ENCODE measurements at regions not wholly inside any gene's neighbourhood (a gene's known extent, or its start where the extent isn't known, plus 50 kb on each side); places are given as distances from the start of the nearest gene placed in this dataset.
"Not testable (repeated sequence)": the region's sequence is repeated elsewhere in the genome, so short reads cannot be mapped to it uniquely, and the experiment has no call there.

DNA sequence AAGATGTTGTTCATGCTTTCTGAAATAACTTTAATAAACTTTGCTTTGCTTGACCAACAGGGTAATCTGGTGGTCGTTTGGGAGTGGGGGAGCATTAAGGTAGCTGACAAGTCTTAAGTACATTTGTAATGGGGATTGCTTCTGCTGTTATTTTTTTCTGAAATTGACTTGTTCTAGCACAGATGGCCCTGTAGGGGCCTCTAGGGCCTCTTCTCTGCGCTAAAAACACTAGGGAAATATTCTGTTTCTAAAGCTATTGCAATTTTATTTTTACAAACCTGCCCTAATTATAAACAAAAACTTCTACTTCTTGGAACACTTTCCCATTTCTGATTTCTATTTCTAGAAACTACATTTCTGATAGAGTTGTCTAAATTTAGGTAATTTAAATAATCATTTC, 191.3 kb upstream of the KCNJ3 start:
- DNase-seq = no peak

DNA sequence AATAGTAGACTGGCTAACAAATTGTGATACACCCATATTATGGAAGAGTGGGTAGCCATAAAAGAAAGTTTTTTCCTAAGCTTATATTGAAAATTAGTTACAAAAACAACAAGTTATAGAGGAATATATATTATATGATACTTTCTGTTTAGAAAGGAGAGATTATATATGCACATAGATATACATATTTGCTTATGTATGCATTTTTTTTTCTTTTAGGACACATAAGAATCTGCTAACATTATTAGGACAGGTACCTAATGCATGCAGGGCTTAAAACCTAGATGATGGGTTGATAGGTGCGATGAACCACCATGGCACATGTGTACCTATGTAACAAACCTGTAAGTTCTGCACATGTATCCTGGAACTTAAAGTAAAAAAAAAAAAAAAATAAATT, 179.6 kb upstream of the KCNJ3 start:
- no peak for DNase-seq

DNA sequence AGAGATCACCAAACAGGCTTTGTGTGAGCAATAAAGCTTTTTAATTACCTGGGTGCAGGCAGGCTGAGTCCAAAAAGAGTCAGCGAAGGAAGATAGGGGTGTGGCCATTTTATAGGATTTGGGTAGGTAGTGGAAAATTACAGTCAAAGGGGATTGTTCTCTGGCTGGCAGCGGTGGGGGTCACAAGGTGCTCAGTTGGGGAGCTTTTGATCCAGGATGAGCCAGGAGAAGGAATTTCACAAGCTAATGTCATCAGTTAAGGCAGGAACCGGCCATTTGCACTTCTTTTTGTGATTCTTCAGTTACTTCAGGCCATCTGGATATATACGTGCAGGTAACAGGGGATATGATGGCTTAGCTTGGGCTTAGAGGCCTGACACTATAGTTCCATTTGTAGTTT, 177.5 kb upstream of the KCNJ3 start:
- DNase-seq = not testable (repeated sequence)

DNA sequence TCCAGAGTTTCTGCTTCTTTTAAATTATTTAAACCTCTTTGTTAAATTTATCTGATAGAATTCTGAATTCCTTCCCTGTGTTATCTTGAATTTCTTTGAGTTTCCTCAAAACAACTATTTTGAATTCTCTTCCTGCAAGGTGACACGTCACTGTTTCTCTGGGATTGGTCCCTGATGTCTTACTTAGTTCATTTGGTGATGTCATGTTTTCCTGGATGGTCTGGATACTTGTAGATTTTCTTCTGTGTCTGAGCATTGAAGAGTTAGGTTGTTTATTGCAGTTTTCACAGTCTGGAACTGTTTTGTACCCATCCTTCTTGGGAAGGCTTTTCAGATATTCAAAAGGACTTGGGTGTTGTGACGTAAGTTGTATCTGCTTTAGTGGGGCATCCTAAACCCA, 172.3 kb upstream of the KCNJ3 start:
- DNase-seq = no peak

DNA sequence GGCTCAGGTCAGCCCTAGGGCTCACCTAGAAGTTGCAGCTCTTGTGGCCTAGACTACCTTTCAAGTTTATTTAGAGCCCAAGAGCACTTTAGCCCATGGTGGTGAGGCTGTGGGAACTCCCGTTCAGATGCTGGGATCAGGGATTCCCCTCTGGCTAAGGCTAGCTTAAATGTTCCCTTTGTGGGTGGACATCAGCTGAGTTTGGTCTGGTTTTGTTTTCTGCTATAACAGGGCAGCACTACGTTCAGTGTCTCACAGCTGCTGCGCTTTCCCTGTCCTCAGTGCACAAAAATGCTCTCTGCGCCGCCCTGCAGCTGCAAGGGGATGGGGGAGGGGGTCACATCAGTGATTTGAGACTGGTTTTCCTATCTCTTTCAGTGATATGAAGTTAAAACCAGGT, 170.5 kb upstream of the KCNJ3 start:
- DNase-seq = no peak

DNA sequence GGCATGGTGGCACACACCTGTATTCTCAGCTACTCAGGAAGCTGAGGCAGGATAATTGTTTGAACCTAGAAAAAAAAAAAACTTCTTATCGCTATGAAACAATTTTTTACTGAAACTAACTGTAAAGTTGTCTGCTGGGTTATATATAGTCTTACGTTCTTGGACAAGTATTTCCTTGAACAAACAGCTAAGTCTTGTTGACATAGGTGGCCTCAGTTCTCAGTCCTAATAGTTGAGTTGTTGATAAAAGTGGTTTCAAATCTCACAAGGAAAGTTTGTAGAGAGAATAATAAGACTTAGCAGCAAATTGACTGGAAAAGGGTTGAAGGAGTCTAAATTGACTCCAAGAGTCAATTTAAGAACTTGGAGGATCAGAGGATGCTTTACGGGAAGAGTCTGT, 166.5 kb upstream of the KCNJ3 start:
- DNase-seq = no peak

DNA sequence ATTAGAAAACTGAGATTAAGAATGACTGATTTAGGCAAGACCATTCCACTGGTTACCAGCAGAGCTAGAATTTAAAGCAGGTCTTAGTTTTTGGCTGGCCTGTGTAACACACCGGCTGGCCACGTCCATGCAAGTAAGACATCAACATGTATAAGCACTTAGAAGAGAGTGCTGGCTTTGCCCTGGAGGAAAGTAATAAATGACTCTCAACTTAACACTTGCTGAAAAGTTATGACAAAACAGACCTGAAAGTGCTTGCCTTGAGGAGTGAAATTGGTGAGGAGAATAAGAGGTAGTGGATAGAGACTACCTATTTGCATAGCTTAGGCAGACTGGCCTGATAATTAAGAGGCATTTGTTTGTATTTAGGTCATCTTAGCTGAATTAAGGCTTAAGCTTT, 165.7 kb upstream of the KCNJ3 start:
- no peak for DNase-seq

DNA sequence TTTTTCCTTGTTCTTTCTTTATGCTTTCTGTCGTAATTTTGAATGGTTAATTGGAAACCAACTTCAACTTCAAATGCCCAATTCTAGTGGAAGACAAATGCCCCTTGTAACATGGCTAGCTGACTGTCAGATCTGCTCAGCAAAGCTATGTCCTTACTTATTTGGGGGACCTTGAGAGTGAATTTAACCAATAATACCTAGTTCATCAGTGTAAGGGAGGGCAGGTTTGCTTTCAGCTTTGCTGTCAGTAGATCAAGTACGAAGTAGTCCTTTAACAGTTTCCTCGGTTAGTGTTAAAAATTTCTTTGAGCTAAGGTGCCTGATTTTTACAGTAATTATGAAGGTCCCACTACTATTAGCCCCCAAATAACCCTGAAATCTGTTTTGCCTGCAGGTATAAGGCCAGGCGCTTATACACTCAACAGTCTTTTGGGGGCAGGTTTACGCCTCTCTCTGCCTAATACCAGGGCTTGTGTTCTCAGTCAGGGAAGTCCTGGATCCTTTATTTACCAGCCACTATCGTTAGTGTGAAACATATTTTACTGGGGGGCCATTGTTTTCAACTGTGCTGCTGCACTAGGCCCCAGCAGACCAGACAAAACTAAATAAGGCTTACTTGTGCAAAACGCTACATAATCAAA, 165.1 kb upstream of the KCNJ3 start:
- no peak for DNase-seq

DNA sequence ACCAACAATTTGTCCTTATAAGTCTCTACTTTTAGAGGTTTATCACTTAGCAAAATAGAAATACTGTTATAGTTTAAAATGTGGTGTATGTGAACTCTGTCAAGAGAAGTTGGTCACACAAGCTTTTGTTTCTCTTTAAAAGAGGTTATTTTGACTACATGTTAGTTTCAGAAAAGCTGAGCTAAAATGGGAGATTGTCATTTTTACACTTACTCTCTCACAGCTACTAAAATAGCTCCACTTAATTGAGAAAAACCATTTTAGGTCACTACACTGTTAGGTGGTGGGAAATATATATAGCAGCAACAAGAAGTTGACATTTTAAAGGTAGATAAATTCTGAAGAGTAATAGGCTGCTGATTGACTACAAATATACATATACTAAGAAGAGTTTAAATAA, 161.5 kb upstream of the KCNJ3 start:
- DNase-seq = no peak

DNA sequence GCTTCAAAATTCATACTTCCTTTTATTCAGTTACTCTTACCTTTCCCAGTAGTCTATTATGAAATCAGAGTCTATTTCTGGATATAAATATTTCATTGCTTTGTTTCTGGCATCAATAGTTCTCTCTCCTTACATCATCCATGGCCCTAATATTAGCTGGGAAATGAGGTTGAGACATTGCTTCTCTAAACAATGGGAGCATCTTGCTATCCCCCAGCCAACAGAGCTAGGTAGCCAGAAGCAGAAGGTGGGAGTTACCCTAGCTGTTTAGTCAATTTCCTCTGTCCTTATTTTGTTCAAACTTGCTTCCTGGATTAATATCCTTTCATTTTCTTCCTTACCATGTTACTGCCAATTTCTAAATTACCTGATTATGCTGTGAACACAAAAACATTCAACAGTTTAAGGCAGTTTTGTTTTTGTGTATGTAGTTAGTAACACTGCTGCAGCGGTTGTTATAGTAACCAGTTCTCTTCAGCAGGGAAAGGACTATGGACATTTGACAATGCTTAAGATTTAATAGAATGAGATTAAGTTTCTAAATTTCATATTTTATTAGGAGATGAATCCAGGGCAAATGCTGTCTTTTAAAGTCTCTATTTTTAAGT, 160.5 kb upstream of the KCNJ3 start:
- no peak for DNase-seq

DNA sequence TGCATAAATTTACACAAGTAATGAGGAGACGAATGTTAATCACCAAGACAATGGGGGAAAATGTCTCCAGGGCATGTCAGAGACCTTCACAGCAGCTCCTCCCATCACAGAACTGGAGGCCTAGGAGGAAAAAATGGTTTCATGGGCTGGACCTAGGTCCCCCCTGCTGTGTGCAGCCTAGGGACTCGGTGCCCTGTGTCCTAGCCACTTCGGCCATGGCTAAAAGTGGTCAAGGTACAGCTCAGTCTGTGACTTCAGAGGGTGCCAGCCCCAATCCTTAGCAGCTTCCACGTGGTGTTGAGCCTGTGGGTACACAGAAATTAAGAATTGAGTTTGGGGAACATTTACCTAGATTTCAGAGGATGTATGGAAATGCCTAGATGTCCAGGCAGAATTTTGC, 152.2 kb upstream of the KCNJ3 start:
- DNase-seq = no peak

DNA sequence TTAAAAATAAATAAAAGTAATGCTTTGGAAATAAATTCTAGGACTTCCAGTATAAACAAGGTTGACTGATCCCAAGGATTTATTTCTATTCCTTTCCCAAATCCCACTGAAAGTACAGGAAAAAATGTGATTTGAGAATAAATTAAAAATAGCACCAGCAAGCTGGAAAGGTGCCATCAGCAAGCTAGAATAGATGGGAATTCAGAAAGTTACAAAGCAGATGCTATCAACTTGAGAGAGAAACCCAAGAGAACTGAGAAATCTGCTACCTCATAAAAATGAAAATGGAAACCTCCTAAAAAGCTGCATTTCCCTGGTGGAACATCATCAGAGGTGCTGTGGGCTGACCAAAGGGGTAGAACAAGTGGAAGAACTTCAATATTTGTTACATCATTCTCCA, 148.6 kb upstream of the KCNJ3 start:
- no peak for DNase-seq

DNA sequence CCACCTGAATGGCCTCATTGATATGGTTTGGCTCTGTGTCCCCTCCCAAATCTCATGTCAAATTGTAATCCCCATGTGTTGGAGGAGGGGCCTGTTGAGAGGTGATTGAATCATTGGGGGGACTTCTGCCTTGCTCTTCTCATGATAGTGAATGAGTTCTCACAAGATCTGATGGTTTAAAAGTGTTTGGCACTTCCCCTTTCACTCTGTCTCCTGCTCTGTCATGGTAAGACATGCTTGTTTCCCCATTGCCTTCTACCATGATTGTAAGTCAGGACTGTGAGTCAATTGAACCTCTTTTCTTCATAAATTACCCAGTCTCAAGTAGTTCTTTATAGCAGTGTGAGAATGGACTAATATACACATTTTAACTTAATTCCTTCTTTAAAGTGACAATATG, 146.8 kb upstream of the KCNJ3 start:
- DNase-seq = no peak

DNA sequence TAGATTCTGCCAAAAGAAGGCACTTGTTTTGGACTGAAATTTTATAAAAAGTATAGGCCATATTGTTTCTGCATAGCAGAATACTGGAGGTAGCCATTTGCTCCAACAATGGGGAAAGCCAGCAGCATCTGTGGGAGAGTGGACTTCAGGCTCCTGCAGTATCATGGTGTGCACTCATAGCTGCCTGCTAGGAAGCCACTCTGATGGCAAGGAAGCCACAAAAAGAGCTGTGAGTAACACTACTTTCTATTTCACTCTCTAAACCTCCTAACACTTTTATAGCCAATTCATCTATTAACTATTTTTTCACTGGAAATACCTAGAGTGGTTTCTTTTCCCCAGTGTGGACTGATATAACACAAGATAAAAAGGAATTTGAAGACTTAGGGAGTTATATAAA, 144.4 kb upstream of the KCNJ3 start:
- no peak for DNase-seq

DNA sequence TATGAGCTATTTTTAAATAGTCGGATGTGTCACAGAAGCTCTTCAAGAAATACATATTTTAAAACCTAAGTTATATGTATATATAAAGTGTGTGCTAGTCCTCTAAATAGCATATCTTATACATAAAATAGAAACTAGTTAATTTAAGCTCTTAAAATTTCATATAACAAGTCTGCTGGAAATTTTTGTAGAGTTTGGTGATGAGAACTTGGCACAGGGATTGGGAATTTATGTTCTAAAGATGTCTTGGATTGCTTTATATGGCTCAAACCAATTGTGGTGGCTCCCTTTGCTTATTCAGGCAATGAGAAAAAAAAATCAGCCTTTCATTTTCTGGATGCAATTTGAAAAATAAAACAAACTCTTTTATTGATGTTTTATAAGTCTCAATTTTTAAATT, 142.8 kb upstream of the KCNJ3 start:
- no peak for DNase-seq

DNA sequence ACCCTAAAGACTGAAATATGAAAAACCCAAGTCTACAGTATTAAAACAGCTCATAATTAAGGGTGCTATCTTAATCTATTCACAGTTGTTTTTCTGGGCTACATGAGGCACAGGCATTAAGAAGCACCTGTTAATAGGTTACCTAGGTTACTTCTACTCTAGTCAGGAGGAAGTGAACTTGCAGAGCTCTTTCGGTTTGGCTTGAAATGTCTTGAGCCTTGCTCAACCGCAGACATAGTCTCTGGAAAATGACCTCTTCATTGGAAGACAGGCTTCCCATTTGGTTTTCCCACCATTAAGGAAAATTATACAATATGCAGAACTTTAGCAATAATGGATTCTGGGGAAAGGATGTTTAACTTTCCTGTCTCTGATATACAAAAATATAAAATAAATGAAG, 142.3 kb upstream of the KCNJ3 start:
- DNase-seq = no peak

DNA sequence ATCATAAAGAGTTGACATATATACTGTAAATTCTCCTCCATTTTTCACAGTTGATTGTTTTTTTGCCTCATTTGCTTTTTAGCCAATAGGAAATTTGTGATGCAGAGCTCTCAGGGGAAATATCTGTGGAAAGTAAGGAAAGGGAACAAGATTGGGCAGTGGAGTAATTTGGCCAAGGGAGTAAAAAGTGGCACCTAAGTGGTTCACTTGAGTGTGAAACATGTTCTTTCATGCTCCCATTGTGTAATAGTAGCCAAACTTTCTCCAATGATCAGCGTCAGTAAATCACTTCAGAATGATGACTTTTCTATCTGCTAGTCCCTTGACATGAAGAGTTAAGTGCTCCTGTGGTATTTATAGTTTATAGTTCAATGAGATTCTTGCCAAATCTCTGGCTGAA, 141.9 kb upstream of the KCNJ3 start:
- no peak for DNase-seq

DNA sequence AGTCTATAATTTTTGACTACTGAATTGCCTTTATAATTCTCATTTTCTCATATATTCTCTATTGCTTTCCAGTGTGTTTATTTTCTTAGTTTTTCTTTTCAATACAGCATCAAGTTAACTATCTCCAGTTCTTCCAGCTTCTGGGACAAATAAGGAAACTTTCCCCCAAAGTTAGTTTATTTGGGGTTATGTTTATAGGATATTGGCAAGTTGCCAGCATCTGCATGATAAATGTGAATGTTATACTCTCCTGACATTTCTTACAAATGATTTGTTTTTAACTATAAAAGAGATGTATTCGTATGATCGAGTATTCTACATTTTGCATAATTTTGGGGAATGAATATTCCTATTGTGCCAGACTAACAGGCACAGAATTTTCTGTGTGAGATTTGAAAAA, 140.6 kb upstream of the KCNJ3 start:
- DNase-seq = no peak

DNA sequence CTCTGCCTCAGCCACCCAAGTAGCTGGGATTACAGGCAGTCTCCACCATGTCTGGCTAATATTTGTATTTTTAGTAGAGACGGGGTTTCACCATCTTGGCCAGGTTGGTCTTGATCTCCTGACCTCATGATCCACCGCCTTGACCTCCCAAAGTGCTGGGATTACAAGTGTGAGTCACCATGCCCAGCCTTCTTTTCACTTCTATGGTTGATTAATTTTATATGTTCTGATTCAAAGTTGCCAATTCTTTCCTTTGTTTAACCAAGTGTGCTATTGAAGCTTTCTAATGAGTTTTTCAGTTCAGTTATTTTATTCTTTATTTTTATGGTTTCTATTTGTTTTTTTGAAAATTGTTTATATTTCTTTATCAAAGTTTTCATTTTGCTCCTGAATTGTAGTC, 133.1 kb upstream of the KCNJ3 start:
- no peak for DNase-seq

DNA sequence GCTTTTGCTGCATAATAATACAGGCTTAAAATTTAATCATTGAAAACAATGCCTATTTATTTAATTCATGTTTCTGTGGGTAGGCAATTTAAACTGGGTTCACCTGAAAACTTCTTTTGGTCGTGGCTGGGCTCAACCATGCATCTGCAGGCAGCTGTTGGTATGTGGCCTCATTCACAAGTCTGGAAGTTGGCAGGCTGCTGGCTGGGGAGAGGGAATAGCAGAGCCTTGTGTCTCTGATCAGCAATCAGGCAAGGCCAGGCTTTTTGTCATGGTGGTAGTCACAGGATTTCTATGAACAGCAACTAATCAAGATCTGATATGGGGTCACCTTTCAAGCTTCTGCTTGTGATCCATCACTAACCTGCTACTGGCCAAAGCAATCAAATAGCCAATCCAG, 130.1 kb upstream of the KCNJ3 start:
- no peak for DNase-seq

DNA sequence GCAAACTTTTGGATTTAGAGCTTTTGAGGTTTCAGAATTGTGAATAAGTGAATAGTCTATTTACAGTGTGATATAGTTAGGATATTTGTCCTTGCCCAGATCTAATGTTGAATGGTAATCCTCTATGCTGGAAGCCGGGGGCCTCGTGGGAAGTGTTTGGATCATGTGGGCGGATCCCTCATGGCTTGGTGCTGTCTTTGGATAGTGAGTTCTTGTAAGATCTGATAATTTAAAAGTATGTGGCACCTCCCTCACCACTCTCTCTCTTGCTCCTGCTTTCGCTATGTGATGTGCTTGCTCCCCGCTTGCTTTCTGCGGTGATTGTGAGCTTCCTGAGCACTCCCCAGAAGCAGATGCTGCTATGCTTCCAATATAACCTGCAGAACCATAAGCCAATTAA, 128.0 kb upstream of the KCNJ3 start:
- DNase-seq = no peak

DNA sequence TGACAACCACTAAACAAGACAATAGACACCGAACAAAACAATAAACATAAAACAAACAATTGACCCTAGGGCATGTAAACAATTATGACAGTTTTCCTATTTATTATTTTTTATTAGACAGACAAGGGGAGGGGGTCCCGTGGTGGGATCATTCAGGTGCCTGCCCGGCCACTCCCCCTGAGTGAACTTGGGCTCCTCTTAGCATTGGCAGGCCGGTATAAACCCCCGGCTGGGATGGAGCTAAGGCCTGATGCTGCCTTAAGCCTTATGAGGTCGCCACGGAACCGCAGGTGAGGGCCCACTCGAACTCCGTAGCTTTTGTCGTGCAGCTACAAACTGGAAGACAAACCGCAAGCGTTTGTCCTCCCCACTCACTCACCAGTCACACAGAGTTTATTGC, 121.8 kb upstream of the KCNJ3 start:
- not testable (repeated sequence) for DNase-seq

DNA sequence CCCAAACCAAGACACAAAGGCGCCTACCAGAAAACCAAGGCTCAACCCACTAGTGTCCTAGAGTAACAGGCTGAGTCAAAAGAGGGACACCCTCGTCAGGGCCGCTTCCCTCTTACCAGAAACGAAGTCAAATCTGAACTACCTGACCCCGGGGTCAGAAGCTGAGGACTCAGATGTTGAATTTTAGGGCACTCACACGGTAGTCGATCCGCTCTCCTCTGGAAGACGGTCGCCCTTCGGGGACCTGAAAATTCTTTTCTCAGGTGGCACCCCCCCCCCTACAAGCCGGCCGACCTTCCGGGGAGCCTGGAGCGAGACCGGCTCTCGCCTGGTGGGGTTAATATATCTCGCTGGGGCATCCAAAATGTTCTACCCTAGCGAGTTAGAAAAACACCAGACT, 121.1 kb upstream of the KCNJ3 start:
- no peak for DNase-seq

DNA sequence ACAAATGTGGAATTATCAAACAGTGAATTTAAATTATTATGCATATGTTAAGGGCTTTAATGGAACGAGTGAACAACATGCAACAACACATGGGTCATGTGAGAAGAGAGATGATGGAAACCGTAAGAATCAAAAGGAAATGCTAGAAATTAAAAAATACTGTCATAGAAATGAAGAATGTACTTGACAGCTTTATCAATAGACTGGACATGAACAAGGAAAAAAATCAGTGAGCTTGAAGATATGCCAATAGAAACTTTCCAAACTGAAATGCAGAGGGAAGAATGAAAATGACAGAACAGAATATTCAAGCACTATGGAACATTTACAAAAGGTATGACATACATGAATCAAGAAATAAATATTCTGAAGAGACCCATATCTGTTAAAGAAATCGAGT, 117.7 kb upstream of the KCNJ3 start:
- no peak for DNase-seq

DNA sequence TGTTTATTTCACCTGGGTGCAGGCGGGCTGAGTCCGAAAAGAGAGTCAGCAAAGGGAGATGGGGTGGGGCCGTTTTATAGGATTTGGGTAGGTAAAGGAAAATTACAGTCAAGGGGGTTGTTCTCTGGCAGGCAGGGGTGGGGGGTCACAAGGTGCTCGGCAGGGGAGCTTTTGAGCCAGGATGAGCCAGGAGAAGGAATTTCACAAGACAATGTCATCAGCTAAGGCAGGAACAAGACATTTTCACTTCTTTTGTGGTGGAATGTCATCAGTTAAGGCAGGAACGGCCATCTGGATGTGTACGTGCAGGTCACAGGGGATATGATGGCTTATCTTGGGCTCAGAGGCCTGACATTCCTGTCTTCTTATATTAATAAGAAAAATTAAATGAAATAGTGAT, 115.8 kb upstream of the KCNJ3 start:
- not testable (repeated sequence) for DNase-seq
